ENCODE measurements at regions not wholly inside any gene's neighbourhood (a gene's known extent, or its start where the extent isn't known, plus 50 kb on each side); places are given as distances from the start of the nearest gene placed in this dataset.

GRCh38 chr2:117707874-117708273 is 106.6 kb upstream of the DDX18 start:
- TF ChIP-seq RAD21 (IDR thresholded peaks at IDR 0.05 in 1 of 2, conservative IDR thresholded peaks at IDR 0.05 in 1 of 2; ENCODE audit: low read depth in 2 of 2, low read length in 2 of 2) (no peak), CTCF (IDR thresholded peaks at IDR 0.05; ENCODE audit: control extremely low read depth in 1 of 3, insufficient read depth in 1 of 3, low read depth in 1 of 3, low read length in 3 of 3) (no peak)
